ENCODE measurements at regions not wholly inside any gene's neighbourhood (a gene's known extent, or its start where the extent isn't known, plus 50 kb on each side); places are given as distances from the start of the nearest gene placed in this dataset.

GRCh38 chr6:164087211-164087610 is 672.7 kb downstream of the QKI start:
- Histone ChIP-seq H3K4me3 (no peak overlapping the region), H3K27ac (no peak overlapping the region), H3K27me3 (no peaks in the 10 kb centered on the region), H3K4me1 (no peaks in the 10 kb centered on the region), H3K9me3 (peaks cover 0 to 2% of the 10 kb centered on the region in 2 donors), H3K36me3 (no peaks in the 10 kb centered on the region)
- intact Hi-C loops (cut with DNase I) = no loop called here
- ATAC-seq (no peak), DNase-seq (no peak)
- TF ChIP-seq CTCF (IDR thresholded peaks at IDR 0.05) = no peak

- no peak for ATAC-seq
- Histone ChIP-seq H3K4me1 (no peaks in the 10 kb centered on the region), H3K4me3 (no peak overlapping the region), H3K36me3 (no peaks in the 10 kb centered on the region), H3K9me3 (peaks cover 0 to 2% of the 10 kb centered on the region in 2 donors), H3K27ac (peak overlapping the region in 1 of 2 donors; percentile 41), H3K27me3 (no peaks in the 10 kb centered on the region)
- intact Hi-C loops (cut with DNase I) = no loop called here
- TF ChIP-seq CTCF (IDR thresholded peaks at IDR 0.05) = no peak
- DNase-seq = no peak
Observed at GRCh38 chr6:164086076-164086887, 671.8 kb downstream of the QKI start.

GRCh38 chr6:164085091-164086075 is 670.9 kb downstream of the QKI start:
- ATAC-seq = no peak
- no peak for TF ChIP-seq CTCF (IDR thresholded peaks at IDR 0.05)
- intact Hi-C loops (cut with DNase I) = no loop called here
- H3K9me3 ChIP-seq = no peaks in the 10 kb centered on the region
- DNase-seq = peak in 1 of 4 donors; percentile 42
- H3K4me1 ChIP-seq = no peaks in the 10 kb centered on the region
- H3K27ac ChIP-seq = peak overlapping the region; percentile 3 to 41
- H3K36me3 ChIP-seq = no peaks in the 10 kb centered on the region
- H3K27me3 ChIP-seq = no peaks in the 10 kb centered on the region
- no peak overlapping the region for H3K4me3 ChIP-seq

GRCh38 chr6:164079275-164079600 is 664.7 kb downstream of the QKI start:
- DNase-seq = no peak
- ATAC-seq = no peak
- TF ChIP-seq CTCF (IDR thresholded peaks at IDR 0.05) = no peak

More at GRCh38 chr6:164079275-164079600, 664.7 kb downstream of the QKI start:
- Histone ChIP-seq H3K27me3 (no peaks in the 10 kb centered on the region), H3K4me1 (no peaks in the 10 kb centered on the region), H3K27ac (no peak overlapping the region), H3K4me3 (no peak overlapping the region), H3K36me3 (no peaks in the 10 kb centered on the region), H3K9me3 (no peaks in the 10 kb centered on the region)
- intact Hi-C loops (cut with DNase I) = no loop called here
